GM12873 (cell line): ENCODE measurements at regions not wholly inside any gene's neighbourhood (a gene's known extent, or its start where the extent isn't known, plus 50 kb on each side); places are given as distances from the start of the nearest gene placed in this dataset.

Experiments
- TF ChIP-seq, protein P1 (sequence below): IDR thresholded peaks from 2 replicates; pipeline ENCODE4 v1.5.1; 2012; ENCODE audit warnings: low read depth, mild to moderate bottlenecking, moderate library complexity, low read length, control low read depth; ENCODE audit not compliant: insufficient read depth; ENCODE audit errors: missing control alignments

DNA sequence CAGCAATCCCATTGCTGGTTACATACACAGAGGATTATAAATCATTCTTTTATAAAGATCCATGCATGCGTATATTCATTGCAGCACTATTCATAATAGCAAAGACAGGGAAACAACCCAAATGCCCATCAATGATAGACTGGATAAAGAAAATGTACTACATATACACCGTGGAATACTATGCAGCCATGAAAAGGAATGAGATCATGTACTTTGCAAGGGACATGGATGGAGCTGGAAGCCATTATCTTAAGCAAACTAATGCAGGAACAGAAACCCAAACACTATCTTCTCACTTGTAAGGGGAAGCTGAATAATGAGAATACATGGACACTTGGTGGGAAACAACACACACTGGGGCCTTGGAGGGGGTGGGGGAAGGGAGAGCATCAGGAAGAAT, 529.7 kb downstream of the TBC1D32 start:
- TF ChIP-seq, protein P1, sequence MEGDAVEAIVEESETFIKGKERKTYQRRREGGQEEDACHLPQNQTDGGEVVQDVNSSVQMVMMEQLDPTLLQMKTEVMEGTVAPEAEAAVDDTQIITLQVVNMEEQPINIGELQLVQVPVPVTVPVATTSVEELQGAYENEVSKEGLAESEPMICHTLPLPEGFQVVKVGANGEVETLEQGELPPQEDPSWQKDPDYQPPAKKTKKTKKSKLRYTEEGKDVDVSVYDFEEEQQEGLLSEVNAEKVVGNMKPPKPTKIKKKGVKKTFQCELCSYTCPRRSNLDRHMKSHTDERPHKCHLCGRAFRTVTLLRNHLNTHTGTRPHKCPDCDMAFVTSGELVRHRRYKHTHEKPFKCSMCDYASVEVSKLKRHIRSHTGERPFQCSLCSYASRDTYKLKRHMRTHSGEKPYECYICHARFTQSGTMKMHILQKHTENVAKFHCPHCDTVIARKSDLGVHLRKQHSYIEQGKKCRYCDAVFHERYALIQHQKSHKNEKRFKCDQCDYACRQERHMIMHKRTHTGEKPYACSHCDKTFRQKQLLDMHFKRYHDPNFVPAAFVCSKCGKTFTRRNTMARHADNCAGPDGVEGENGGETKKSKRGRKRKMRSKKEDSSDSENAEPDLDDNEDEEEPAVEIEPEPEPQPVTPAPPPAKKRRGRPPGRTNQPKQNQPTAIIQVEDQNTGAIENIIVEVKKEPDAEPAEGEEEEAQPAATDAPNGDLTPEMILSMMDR = no peak

DNA sequence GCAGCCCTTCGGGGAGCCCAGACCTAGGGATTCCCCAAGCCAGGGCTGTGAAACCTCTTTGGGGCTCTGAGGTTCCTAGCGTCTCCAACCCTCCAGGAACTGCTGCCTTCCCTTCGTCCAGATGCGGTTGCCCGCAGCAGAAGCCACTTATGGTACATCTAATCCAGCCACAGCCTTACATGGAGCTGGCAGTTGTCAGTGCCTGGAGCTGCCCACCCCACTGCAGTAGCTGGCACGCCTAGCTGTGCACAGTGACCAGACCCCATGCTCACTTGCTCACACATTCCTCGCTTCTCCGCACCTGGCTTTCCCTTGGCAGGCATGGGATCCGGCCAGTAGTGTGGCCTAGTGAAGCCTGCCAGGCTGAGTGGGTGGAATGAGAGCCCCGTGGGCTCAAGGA, 547.6 kb downstream of the TBC1D32 start:
- TF ChIP-seq, protein P1 = no peak

DNA sequence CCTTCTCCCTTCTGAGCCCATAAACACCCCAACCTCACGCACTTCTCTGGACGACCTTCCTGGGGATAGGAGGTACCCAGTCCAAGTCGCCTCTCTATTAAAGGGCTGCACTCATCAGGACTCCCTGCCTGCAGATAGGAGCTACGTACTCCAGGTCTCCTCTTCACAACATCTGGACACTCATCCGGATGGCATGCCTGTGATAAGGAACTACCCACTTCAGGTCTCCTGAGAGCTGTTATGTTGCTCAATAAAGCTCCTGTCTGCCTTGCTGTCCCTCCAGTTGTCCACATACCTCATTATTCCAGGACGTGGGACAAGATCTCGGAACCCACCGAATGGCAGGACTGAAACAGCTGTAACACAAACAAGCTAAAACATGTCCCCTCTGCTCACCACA, 548.0 kb downstream of the TBC1D32 start:
- TF ChIP-seq, protein P1 = no peak

DNA sequence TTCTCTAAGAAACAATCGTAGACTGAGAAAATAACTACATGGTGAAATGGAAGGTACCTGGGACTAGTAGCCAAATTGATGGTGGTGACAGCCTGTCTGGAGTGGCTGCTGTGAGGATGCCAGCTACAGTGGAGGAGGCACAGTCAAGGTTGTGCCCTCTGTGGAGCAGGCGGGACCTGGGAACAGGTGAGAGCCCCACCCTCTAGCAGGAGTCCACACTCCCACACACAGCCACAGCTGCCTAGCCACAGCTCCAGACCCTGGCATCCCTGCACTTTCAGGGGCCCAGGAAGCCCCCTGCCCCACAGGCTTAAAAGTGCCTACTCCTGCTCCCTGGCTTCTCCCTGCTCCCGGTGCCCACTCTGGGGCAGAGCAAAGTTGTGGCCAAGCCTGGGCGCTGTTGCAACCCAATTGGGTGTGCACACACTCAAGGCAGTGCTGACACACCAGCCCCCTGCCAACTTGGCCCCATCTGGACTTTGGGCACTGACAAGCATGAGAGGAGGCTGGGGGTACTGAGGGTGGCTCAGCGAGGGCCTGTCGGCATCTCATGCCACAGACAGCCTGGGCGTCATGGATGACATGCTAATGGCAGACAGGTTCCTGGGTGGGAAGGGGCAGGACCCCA, 548.7 kb downstream of the TBC1D32 start:
- TF ChIP-seq, protein P1 = no peak

DNA sequence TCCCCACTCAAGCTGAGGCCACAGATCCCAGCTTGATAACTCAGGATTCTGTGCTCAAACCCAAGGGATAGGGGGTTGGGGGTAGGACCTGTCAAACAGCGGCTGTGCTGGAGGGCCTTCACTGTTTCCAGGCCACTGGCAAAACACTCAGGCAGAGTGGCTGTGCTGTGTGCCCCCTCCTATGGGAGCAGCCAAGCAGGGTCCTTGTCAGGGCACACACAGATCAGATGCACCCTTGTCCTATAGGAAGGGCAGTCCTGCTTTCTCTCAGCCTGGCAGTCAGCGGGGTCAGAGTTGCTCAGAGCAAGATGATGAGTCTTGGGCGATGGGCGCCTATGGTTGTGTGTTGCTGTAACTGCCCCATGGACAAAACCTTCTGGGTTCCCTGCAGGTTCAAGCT, 554.8 kb downstream of the TBC1D32 start:
- TF ChIP-seq, protein P1 = no peak

DNA sequence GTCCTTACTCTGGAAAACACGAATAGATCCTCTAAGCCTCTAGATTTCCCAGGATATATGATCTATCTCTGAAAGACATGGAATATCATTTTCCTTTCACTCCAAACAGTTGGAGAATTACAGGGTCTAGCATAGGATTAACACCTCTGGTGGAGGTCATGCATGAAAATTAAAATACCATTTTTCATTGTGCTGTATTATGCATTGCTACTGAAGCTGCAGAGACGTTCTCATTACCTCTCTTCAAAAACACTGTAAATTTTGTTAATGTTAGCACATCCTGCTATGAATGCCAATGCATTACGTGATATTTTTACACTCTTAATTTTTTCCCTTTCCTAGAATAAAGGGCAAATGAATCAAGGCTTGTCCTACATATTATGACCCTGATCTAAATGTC, 558.6 kb downstream of the TBC1D32 start:
- TF ChIP-seq, protein P1 = no peak

DNA sequence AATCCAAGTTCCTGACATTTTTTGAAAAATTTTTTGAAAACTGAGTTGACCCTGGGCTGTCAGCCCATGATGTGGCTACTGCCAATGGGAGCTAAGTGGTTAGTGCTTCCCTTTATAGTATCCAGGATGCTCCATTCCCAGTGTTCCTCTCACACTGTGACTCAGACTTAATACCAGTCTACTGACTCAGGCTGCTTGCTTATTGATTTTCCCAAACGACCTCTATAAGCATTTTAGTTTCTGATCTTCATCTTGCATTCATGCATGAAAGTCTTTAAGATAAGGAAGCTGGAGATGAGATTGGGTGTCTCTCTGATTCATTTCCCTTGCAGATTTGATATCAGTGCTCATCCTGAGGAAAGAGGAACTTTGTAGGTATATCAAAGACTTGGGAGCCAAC, 560.0 kb downstream of the TBC1D32 start:
- TF ChIP-seq, protein P1 = no peak

DNA sequence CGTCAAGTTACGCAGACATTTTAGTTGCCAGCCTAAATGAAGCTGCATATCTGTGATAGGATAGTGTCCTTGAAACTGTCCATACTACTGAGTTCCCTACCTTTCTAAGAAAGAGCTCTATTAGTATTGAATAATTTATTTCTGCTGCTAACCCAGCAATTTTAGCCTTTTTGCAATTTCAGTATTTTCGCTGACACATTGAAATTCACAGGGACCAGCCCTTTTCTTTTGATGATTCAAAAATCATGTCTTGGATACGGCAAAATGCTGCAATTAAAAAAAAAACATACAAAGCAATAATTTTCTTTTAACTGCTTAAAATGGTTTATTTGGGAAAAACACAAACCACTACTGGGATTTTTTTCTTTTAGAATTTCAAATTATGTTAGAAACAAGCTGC, 563.3 kb downstream of the TBC1D32 start:
- TF ChIP-seq, protein P1 = no peak
